DMS 273 (cell line): ENCODE measurements at regions not wholly inside any gene's neighbourhood (a gene's known extent, or its start where the extent isn't known, plus 50 kb on each side); places are given as distances from the start of the nearest gene placed in this dataset.

Source experiments
- DNase-seq: peaks from one replicate; lab custom pipeline; 2025; ENCODE audit not compliant: unreplicated experiment; lab: John Stamatoyannopoulos, UW

- no peak for DNase-seq
Measured at GRCh38 chr1:39134768-39135333, 69.6 kb upstream of the MACF1 start.

DNA sequence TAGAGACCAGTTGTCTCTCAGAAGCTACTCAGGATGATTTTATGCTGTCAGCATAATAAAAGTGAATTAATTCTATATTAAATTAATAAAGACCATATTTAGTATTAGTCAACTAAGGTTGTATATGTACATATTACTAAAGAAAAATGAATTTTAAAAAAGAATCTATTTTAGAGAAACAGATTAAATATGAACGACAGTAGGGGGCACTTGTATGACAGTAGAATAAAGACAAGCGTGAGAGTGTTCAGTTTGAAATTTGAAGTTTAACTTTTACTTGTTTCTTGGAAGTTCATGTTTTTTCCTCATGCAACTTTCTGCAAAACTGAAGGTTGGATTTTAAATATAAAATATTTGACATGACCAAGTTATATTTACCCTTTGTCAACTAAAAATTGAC lies 67.9 kb upstream of the MACF1 start:
- DNase-seq, result no peak

GRCh38 chr1:39139723-39140360 lies 64.7 kb upstream of the MACF1 start:
- no peak for DNase-seq

GRCh38 chr1:39141925-39142324 lies 62.6 kb upstream of the MACF1 start:
- DNase-seq, result no peak

- DNase-seq, result no peak
Measured at GRCh38 chr1:39142401-39143060, 62.0 kb upstream of the MACF1 start.

DNA sequence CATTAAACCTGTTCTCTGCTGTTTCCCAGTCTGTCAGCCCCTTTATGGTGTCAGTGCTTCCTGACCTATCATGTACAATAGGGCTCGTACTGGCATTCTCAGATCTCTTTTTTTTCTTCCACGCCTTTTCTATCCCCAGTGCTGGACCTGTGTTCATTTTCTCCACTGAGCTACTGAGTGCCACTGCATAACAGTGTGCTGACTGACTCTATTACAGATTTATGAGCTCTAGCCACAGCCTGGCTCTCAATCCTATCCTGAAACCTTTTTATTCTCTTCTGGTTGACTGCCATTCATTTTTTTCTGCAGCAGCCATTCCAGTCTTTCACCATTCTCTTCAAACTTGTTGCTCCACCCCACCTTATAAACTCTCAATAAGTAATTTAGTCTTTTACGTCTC lies 59.6 kb upstream of the MACF1 start:
- no peak for DNase-seq

GRCh38 chr1:39145331-39145965 lies 59.0 kb upstream of the MACF1 start:
- DNase-seq, result no peak

- no peak for DNase-seq
Measured at GRCh38 chr1:39146681-39147080, 57.8 kb upstream of the MACF1 start.

DNA sequence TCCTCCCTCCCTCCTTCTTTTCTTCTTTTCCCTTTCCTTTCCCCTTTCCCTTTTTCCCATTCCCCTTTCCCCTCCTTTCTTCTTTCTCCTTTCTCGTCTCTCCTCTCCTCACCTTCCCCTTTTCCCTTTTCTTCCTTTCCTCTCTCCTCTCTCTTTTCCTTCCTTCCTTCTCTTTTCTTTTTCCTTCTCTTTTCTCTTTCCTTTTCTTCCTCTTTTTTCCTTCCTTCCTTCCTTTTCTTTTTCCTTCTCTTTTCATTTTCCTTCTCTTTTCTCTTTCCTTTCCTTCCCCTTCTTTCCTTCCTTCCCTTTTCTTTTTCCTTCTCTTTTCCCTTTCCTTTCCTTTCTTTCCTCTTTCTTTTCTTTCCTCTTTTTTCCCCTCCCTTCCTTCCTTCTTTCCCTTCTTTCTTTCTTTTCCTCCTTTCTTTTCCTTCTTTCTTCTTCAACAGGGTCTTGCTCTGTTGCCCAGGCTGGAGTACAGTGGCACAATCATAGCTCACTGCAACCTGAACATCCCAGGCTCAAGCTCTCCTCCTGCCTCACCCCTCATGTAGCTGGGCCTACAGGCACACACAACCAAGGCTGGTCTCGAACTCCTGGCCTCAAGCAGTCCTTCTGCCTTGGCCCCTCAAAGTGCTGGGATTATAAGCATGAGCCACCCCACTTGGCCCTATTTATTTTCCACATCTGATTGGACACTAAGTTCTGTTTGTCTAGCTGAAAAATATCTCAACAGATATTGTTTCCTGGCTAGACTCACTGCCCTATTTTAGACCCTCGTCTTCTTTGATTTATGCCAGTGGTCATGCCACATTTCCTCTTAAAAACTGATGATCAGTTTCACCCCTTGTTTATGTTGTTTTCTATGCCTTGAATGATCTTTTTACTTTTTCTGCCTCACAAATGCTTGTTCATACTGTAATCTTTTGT lies 57.1 kb upstream of the MACF1 start:
- no peak for DNase-seq

- DNase-seq, result no peak
Measured at GRCh38 chr1:39148942-39149341, 55.6 kb upstream of the MACF1 start.

DNA sequence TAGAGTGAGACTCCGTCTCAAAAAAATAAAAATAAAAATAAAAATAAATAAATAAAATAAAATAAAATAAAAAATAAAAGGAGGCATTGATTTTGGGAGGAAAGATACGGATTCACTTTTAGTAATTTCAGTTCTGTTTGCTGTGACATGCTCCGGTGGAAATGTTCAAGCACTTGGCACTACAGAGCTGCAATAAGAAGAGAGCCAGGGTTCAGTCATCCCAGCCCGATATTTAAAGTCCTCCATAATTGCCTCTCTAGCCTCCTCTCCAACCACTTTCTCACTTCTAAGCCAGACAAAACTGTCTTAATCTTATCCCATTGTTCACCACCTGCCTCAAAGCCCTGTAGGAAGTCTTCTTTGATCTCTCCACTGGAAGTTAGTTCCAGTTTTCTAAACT lies 55.0 kb upstream of the MACF1 start:
- DNase-seq, result no peak

DNA sequence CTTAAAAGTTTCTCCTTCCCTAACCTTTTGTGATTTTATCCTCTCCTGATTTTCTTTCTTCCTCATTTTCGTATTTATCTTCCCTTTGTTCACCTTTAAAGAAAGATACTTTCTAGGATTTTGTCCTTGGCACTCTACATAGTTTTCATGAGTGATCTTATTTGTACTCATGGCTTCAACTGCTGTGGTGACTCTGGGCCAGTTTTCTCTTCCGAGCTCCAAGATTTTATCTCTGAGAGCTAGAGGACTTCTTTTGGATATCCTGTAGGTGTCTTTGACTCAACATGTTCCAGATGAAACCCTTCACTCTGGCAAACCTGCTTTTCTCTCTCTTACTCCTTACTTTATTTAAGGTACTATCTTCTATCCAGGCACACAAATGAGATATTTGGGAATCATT lies 53.7 kb upstream of the MACF1 start:
- DNase-seq, result no peak

- DNase-seq, result no peak
Measured at GRCh38 chr1:39151267-39151666, 53.2 kb upstream of the MACF1 start.

GRCh38 chr1:39152923-39153322 lies 51.6 kb upstream of the MACF1 start:
- no peak for DNase-seq

DNA sequence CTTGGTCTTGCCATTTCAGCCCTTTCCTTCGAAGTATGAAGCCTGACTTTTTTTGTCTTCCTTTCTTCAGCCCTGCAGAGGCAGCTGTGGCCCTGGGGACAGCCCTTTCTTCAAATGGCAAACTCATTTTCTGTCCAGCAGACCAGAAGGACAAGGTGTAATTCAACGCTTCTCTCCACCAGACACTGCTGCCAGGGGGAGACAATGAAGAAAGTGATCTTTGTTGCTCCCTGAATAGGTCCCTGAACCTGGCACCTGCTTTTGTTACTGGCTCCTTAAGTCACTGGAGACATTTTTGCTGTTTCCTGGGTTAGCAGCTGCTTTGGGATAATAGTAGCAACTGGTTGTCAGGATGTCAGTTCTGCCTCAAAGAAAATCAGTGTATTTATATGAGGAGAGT lies 50.8 kb upstream of the MACF1 start:
- no peak for DNase-seq

DNA sequence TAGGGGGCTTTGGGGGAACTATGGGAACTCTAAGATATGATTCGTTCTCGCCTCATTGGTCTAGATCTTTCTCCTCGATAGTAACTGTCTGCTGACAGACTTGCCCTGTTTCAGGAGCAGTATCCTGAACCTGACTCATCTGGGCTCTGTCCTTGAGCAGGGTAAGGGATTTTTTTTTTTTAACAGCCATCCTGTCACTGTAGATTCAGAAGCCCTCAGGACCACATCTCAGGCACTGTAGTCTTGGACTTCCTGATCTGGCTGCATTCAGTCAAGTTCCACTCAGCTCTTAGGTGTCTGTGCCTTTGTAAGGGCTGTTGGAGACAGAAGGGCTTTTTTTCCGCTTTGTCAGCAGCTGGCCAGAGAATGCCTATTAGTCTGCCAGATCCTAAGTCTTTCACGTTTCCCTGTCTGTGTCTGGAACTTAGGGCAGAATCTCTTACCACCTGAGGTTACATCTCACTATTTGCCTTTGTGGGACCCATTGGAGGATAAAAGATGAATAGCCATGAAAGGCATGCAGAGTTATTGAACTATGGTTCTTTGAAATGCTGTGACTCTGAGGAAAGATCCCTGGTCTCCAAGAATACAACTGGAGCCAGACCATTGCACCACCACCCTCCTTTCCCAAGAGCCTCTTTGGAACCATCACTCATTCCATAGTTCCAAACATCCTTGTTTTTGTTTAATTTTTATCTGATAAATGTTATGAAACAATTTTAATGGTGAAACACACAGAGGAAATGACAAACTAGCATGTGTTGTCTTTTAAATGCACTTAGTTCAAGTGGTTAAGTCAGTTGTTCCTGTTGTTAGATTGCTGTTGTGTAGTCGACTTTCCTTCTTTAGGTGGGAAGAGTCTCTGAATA lies 49.7 kb upstream of the MACF1 start:
- DNase-seq, result peak; percentile 94
